Dedifferentiated amniotic fluid mesenchymal stem cell (primary cell): ENCODE measurements at regions not wholly inside any gene's neighbourhood (a gene's known extent, or its start where the extent isn't known, plus 50 kb on each side); places are given as distances from the start of the nearest gene placed in this dataset.
"Not testable (repeated sequence)": the region's sequence is repeated elsewhere in the genome, so short reads cannot be mapped to it uniquely, and the experiment has no call there.

ENCODE experiments used
- DNase-seq: peaks from one replicate; pipeline ENCODE4 v3.0.0-alpha.2; 2016; ENCODE audit errors: extremely low spot score

DNA sequence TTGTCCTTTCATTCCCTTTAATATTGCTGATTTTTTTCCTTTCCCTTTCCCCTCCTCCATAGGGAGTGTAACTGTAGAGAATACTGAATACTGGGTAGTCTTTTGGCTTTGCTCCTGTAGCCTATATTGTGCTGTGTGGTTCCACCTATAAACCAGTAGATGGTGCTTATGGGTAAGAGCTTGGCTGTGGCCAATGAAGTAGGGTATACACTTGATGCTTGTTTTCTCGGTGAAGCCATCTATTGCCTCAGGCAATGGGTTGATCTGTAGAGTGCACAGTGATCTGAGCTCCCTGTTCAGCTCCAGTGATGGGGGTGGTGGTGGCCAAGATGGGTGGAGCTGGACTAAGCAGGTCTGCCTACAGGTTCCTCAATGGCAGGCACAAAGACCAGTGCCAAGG is 203.3 kb upstream of the IMPG1 start:
- DNase-seq = no peak

DNA sequence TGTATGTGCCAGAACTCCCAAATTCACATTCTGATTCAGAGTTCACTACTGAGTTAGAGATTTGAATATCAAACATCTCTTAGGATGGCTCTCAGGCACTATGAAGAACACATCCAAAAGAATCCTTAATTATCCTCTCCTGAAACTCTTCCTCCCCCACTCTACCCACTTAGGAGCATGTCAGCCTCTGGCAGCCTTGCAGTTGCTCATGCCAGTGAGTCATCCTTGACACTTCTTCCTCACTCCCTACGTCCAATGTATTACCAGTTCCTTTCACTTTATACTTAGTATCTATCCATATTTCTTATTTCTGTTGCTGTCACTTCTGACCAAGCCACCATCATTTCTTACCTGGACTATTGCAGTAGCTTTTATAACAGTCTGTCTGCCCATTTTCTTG is 192.0 kb upstream of the IMPG1 start:
- DNase-seq = no peak

DNA sequence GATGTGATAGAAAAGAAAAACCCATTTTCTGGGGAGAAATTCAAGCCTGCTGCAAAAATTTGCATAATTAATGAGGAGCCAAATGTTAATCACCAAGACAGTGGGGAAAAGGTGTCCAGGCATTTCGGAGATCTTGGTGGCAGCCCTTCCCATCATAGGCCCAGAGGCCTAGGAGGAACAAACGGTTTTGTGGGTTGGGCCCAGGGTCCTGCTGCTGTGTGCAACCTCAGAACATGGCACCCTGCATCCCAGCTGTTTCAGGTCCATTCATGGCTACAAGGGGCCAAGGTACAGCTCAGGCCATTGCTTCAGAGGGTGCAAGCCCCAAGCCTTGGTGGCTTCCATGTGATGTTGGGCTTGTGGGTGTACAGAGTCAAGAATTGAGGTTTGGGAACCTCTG is 189.8 kb upstream of the IMPG1 start:
- DNase-seq = no peak

DNA sequence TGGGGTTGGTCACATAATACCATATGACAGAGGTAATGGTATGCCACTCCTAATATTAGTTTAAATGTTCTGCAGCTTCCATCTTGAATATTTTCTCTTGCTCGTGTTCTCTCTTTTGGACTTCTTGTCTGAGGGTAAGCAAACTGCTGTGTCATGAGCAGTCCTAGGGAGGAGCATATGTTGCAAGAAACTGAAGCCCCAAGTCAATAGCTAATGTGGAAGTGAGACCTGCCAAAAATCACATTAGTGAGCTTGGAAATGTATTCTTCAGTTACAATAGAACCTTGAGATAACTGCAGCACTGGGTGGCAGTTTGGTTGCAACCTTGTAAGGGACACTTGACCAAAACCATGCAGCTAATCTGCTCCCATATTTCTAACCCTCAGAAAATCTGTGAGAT is 178.2 kb upstream of the IMPG1 start:
- no peak for DNase-seq

- DNase-seq = no peak
These were observed 175.1 kb upstream of the IMPG1 start for GRCh38 chr6:76247527-76247926.

DNA sequence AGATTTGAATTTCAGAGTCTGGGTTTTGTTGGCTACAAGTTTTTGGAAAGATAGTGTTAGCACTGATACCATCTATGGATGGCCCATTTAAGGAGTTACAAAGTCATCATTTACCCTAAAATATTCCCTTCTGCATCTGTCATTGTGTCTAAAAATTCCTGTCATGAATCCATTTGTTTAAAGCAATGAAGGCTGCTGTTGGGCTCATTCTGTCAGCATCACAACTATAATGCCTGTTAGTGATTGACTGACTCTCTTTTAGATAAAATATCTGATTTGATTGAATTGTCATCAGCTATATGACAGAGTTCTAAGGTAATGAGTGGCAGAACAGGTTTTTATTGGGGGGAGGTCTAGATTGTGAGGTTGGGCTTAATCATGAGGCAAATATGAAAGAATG is 167.6 kb upstream of the IMPG1 start:
- no peak for DNase-seq

GRCh38 chr6:76230711-76231110 is 158.2 kb upstream of the IMPG1 start:
- DNase-seq = no peak

DNA sequence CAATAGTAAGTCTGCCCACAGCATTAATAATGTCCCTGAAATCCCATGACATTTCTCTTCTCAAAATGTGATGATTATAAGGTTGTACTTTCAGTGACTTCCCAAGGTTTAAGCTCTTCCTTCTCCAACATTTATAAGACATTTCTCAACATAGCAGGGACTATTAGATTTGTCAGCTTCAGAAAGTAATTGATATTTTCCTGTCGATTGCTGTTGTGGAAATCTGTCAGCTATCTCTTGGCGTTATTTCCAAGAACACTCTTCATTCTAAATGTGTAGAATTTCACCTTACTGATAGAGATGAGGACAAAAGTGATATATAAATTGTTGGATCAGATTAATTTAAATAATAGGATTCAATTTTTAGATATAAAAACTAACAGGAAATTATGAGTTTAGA is 149.7 kb upstream of the IMPG1 start:
- DNase-seq = no peak

DNA sequence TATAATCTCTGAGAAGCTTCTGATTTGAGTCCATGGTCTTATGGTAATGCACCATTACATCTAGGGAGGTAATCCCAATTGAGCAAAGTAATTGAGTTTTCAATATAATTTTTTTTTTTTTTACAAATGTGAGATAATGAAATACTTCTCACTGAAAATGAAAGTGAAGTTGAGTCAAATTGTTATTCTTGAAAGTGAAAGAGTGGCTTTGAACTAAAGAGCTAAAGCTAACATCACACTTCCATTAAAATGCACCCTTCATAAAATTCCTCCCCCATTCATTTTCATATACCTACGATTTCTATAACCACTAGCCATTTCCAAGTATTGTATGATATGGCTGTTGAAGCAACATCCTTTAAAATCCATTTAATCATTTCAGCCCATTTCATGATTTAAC is 149.1 kb upstream of the IMPG1 start:
- no peak for DNase-seq

GRCh38 chr6:76220805-76221204 is 148.3 kb upstream of the IMPG1 start:
- no peak for DNase-seq

GRCh38 chr6:76217606-76218005 is 145.1 kb upstream of the IMPG1 start:
- DNase-seq = no peak

DNA sequence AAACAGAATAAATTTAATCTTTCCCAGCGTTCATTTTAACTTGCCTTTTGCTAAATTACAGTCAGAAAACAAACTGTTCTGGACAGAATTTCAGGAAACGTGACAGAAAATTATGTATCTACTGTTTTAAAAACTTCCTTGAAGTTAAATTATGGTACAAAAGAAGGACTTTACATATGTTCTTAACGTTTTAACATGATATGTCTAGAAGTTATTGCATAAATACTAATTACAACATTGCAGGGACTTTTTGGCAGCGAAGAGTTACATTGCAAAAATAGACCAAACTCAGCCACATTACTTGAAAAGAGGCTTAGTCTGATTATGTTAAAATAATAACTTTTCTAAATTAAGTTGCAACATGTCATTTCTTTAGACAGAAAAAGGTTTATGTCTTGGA is 142.1 kb upstream of the IMPG1 start:
- no peak for DNase-seq

DNA sequence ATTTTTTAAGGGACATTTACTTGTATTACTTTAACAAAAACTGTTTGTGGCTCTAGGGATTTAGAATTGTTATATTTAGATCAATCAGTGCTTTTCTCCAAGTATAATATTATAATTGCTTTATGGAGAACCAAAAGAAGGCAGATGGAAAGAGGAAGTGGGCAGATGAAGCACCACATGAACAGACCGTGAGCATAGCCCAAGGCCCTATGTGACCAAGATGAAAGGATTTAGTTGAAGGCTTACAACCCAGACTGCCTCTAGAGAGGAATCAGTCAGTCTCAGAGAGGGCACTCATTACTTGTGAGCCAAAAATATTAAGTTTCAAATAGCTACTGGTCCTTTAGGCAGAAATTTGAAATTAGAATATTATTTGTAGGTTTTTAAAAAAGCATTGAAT is 102.3 kb upstream of the IMPG1 start:
- DNase-seq = no peak

DNA sequence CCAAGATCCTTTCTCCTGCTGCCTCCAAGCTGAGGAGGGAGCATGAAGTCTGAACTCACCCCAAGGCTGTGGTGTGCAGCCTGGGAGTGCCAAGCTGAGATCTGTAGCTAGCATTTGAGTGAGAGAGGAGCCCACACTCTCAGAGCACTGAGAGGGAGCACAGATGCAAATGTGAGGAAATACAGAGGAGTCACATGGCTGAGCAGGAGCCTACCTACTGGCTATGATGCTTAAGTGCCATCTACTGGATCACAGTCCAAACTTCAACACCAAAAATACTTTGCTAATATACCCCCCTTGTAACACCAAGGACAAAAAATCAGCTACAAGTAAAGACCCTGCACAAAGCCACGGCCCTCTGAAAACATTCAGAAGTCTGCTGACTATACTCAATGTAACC is 94.4 kb upstream of the IMPG1 start:
- no peak for DNase-seq

- no peak for DNase-seq
These were observed 93.8 kb upstream of the IMPG1 start for GRCh38 chr6:76166297-76166696.

DNA sequence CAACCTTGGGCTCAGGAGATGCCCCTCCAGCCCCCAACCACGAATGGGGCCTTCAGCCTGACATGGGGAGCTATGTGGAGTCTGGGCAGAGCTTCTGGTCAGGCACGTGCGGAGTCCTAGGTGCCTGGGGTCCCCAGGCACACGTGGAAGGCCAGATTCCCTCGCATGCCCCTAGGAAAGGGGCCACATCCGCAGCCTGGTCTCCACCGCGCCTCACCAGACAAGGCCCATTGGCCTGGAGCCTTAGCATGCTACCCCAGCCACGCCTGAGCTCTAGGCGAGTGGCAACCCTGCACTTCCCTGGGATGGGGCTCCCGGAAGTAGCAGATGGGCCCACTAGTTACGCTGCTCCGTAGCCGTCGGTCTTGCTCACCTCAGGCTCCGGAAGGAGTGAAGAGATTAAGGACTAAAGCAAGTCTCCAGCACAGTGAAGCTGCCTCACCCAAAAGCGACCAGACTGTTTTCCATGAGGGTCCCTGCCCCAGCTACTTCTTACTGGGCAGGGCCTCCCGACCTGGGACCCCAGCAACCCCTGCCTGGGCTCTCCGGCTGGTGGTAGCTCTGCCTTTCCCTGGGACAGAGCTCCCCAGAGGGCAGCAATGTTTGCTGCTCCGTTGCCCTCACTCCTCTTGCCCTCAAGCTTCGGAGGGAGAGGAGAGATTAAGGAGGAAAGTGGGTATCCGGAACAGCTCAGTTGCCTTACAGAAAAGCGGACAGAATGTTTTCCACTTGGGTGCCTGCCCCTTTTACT is 93.2 kb upstream of the IMPG1 start:
- DNase-seq = no peak

DNA sequence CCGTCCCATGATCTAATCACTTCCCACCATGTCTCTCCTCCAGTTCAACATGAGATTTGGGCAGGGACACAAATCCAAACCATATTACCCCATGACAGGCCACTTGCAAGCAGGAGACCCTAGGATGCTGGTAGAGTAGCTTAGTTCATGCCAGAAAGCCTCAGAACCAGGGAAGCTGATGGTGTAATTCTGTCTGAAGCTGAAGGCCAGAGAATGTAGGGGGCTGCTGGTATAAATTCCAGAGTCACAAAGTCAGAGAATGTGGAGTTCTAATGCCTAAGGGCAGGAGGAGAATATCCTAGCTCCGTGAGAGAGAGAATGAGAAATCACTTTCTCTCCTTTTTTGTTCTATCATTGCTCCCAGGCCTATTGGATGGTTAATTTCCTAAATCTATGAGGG is 90.3 kb upstream of the IMPG1 start:
- no peak for DNase-seq

- not testable (repeated sequence) for DNase-seq
These were observed 85.3 kb upstream of the IMPG1 start for GRCh38 chr6:76157800-76158199.

DNA sequence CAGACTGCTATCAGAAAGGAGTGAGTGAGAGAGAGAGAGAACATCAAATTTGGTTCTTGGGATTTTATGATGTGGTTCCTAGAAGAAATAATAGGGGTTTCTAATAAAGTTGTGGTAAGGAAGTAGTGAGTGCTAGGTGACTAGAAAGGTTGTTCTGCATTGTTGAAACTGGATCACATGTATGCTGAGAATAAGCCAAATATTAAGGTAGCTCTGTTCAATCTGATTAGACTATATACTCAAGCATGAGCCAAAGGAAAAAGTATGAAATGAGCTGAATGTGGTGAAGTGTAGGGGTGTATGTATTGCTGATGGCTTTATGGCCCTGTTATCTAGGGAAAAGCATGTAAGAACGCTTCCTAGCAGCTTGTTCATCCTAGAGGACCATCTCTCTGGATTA is 63.0 kb upstream of the IMPG1 start:
- no peak for DNase-seq

DNA sequence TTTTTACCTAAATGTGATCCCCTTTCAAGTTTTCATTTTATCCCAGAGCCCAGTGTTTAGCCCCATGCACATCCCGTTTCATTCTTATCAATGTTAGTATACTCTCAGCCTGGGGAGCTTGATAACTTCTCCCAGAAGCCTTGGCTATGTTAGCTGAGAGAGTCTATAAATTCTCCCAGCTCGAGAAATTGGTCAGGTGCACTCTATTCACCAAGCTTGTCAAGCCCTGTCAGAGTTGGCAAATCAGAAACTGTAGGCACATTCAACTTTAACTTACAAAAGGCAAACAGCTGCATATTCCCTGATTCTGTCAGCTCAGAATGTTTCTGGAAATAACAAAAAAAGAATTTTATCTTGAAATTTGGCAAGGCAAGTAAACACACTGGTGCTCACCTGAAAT is 62.2 kb upstream of the IMPG1 start:
- DNase-seq = no peak

DNA sequence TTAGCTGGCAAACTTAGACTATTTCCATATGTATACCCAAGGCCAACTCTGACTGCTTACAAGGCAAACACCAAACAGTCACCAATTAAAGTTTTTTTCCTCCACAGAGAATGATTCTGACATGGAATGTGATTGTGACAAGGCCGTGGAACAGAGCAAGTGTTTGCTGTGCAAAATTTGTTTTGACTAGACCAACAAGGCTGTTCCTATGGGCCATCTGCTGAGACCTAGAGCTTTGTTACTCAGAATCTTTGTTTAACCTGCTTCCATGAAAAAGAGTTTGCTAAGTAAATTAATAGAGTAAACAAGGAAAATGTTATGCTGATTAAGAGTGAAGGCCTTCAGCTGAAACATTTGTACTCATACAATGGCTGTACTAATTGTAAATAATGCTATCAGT is 51.6 kb upstream of the IMPG1 start:
- DNase-seq = peak; percentile 12
